Endodermal cell (in vitro differentiated cells): ENCODE measurements at regions not wholly inside any gene's neighbourhood (a gene's known extent, or its start where the extent isn't known, plus 50 kb on each side); places are given as distances from the start of the nearest gene placed in this dataset.

ENCODE experiments used
- DNase-seq: peaks from one replicate; pipeline ENCODE4 v3.0.0-alpha.2; 2017
- H3K27ac ChIP-seq: 2 replicates; pipeline ENCODE4 v1.5.1; 2013; ENCODE audit warnings: mild to moderate bottlenecking, low read depth, low read length, moderate library complexity
- H3K27me3 ChIP-seq: 2 replicates; pipeline ENCODE4 v1.6.1; 2013; ENCODE audit warnings: mild to moderate bottlenecking, low read length, moderate library complexity; ENCODE audit not compliant: insufficient read depth, control insufficient read depth, poor library complexity, severe bottlenecking
- H3K36me3 ChIP-seq: 2 replicates; pipeline ENCODE4 v1.7.0; 2013; ENCODE audit warnings: mild to moderate bottlenecking, low read length, moderate library complexity; ENCODE audit not compliant: control insufficient read depth, insufficient read depth
- H3K4me1 ChIP-seq: one replicate; pipeline ENCODE4 v1.7.0; 2013; ENCODE audit warnings: low read length; ENCODE audit not compliant: control insufficient read depth, insufficient read depth
- H3K4me3 ChIP-seq: 2 replicates; pipeline ENCODE4 v1.5.1; 2013; ENCODE audit warnings: mild to moderate bottlenecking, low read length, moderate library complexity
- H3K9ac ChIP-seq: 2 replicates; pipeline ENCODE4 v1.6.1; 2013; ENCODE audit warnings: mild to moderate bottlenecking, low read length, moderate library complexity; ENCODE audit not compliant: poor library complexity, severe bottlenecking; ENCODE audit errors: extremely low read depth
- H3K9me3 ChIP-seq: 2 replicates; pipeline ENCODE4 v1.6.1; 2013; ENCODE audit warnings: mild to moderate bottlenecking, low read length, moderate library complexity; ENCODE audit not compliant: control insufficient read depth
- H3K27ac Mint-ChIP-seq: 2 replicates; pipeline ENCODE4 v1.8.0; 2020; ENCODE audit warnings: mixed read lengths
- H3K27me3 Mint-ChIP-seq: 2 replicates; pipeline ENCODE4 v1.8.0; 2021; ENCODE audit warnings: mild to moderate bottlenecking, mixed read lengths; ENCODE audit not compliant: insufficient read depth
- H3K36me3 Mint-ChIP-seq: 2 replicates; pipeline ENCODE4 v1.8.0; 2020; ENCODE audit warnings: low read depth, mixed read lengths
- H3K4me1 Mint-ChIP-seq: 2 replicates; pipeline ENCODE4 v1.8.0; 2020; ENCODE audit warnings: mixed read lengths
- H3K4me3 Mint-ChIP-seq: 2 replicates; pipeline ENCODE4 v1.8.0; 2020; ENCODE audit warnings: mild to moderate bottlenecking, moderate library complexity, mixed read lengths
- H3K9me3 Mint-ChIP-seq: 2 replicates; pipeline ENCODE4 v1.8.0; 2020; ENCODE audit warnings: mild to moderate bottlenecking, mixed read lengths
- WGBS, 2 experiments: methylation state at CpG; one replicate each; pipeline versions ENCODE4 v1.1.5 to v1.1.7; 2013; ENCODE audit warnings: missing lambda C conversion rate in 2 of 2, mixed read lengths in 1 of 2; ENCODE audit not compliant: insufficient coverage in 1 of 2, insufficient read length in 1 of 2; 5-methylcytosine and 5-hydroxymethylcytosine counted together
- TF ChIP-seq, protein P1 (sequence below): fragments of 200-600 bp; sonication (generic); conservative IDR thresholded peaks from 2 replicates; pipeline ENCODE4 v1.5.0; 2021; ENCODE audit warnings: antibody characterized with exemption, mild to moderate bottlenecking

DNA sequence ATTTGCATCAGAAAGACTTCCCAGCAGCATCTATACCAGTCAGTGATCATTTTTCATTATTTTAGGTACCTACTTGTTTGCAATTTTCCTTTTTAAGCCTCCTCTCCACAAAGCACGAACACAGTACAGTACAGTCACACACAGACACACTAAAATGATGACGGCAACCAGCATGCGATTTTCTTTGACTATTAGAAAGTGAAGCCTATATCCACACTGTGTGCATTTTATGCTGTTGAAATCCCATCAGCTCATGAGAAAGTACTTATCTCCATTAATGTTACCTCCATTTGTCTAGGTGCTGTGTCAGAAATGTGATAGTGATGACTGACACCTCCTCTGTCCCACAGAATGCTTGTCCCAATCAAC lies 294.7 kb upstream of the MEIS2 start:
- Histone ChIP-seq H3K9ac (no peak overlapping the region), H3K9me3 (peaks cover 8% of the 10 kb centered on the region), H3K36me3 (no peaks in the 10 kb centered on the region), H3K4me1 (no peaks in the 10 kb centered on the region), H3K27me3 (no peaks in the 10 kb centered on the region), H3K27ac (no peak overlapping the region), H3K4me3 (no peak overlapping the region)
- H3K9me3 Mint-ChIP-seq = peaks cover 9% of the 10 kb centered on the region
- no peaks in the 10 kb centered on the region for H3K36me3 Mint-ChIP-seq
- H3K4me1 Mint-ChIP-seq = no peaks in the 10 kb centered on the region
- WGBS, 2 experiments = 86 to 89% methylated on average over 2 to 3 of the region's 3 CpGs
- H3K27me3 Mint-ChIP-seq = no peaks in the 10 kb centered on the region
- TF ChIP-seq, protein P1, sequence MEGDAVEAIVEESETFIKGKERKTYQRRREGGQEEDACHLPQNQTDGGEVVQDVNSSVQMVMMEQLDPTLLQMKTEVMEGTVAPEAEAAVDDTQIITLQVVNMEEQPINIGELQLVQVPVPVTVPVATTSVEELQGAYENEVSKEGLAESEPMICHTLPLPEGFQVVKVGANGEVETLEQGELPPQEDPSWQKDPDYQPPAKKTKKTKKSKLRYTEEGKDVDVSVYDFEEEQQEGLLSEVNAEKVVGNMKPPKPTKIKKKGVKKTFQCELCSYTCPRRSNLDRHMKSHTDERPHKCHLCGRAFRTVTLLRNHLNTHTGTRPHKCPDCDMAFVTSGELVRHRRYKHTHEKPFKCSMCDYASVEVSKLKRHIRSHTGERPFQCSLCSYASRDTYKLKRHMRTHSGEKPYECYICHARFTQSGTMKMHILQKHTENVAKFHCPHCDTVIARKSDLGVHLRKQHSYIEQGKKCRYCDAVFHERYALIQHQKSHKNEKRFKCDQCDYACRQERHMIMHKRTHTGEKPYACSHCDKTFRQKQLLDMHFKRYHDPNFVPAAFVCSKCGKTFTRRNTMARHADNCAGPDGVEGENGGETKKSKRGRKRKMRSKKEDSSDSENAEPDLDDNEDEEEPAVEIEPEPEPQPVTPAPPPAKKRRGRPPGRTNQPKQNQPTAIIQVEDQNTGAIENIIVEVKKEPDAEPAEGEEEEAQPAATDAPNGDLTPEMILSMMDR = no peak
- no peak for DNase-seq
- H3K4me3 Mint-ChIP-seq = no peak overlapping the region
- no peak overlapping the region for H3K27ac Mint-ChIP-seq

DNA sequence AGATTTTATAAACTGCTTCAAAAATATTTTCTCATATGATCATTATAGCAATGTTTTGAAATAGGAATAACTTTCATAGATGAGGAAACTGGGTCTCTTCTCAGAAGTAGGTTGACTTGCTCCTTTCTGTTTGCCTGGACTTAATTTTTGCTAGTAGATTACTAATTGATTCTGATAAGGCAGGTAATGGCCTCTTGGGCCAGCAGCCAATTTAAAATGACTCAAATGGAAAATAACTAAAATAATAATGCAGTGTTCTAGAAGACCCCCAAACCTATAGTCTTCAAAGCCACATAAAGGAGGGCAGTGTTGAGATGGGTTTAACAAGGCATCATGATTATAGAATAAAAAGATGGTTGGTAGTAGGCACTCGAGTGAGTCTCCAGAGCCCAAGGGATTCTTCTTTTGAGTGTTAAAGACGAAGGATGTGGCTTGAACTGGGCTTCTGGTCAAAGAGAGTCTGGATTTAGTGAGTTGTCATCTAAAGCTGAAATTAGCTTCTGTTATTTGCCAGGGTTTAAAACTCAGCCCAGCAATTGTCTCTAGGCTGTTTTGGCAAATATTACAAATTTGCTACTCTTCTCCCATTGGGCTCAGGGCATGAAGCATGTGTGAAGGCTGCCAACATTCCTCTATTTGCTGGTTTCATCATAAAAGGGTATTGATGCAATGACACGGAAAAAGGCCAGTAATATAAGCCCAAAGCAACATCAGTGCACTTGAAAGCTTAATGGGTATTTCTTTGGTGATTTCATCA lies 297.1 kb upstream of the MEIS2 start:
- no peak overlapping the region for H3K9ac ChIP-seq
- no peaks in the 10 kb centered on the region for H3K4me1 Mint-ChIP-seq
- H3K36me3 Mint-ChIP-seq = no peaks in the 10 kb centered on the region
- no peak for DNase-seq
- WGBS, 2 experiments = 87 to 90% methylated on average over 2 to 3 of the region's 3 CpGs
- H3K27ac Mint-ChIP-seq = no peak overlapping the region
- H3K4me1 ChIP-seq = no peaks in the 10 kb centered on the region
- H3K27me3 Mint-ChIP-seq = no peaks in the 10 kb centered on the region
- no peak overlapping the region for H3K27ac ChIP-seq
- no peaks in the 10 kb centered on the region for H3K9me3 ChIP-seq
- TF ChIP-seq, protein P1 = no peak
- H3K4me3 Mint-ChIP-seq = no peak overlapping the region
- no peaks in the 10 kb centered on the region for H3K27me3 ChIP-seq
- H3K36me3 ChIP-seq = no peaks in the 10 kb centered on the region
- H3K4me3 ChIP-seq = no peak overlapping the region
- no peaks in the 10 kb centered on the region for H3K9me3 Mint-ChIP-seq

DNA sequence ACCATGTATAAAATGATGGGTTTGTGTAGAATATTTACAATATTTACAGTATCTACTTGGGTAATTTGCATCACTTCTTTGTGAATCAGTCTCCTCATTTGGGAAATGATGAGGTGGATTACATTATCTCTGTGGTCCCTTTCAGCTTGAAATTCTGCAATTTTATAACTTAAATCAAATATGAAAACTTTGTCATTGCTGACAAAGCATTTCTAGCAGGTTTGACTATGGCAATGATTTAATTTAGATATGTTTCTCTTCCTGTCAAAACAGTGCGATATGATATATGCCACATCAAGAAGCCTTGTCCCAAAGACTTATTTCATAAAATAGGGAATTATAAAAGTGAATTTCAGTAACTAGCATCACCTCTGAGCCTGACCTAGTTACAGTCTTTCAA lies 315.8 kb upstream of the MEIS2 start:
- Histone ChIP-seq H3K4me3 (no peak overlapping the region), H3K27me3 (no peaks in the 10 kb centered on the region), H3K36me3 (no peaks in the 10 kb centered on the region), H3K9ac (no peak overlapping the region), H3K27ac (no peak overlapping the region), H3K4me1 (no peaks in the 10 kb centered on the region), H3K9me3 (no peaks in the 10 kb centered on the region)
- WGBS, 2 experiments = no CpG with 5 or more reads among the region's 1 CpG
- H3K4me3 Mint-ChIP-seq = no peak overlapping the region
- no peak for DNase-seq
- peaks cover 2% of the 10 kb centered on the region for H3K9me3 Mint-ChIP-seq
- H3K27ac Mint-ChIP-seq = no peak overlapping the region
- H3K27me3 Mint-ChIP-seq = no peaks in the 10 kb centered on the region
- no peaks in the 10 kb centered on the region for H3K36me3 Mint-ChIP-seq
- no peaks in the 10 kb centered on the region for H3K4me1 Mint-ChIP-seq
- TF ChIP-seq, protein P1 = no peak
